ENCODE measurements at regions not wholly inside any gene's neighbourhood (a gene's known extent, or its start where the extent isn't known, plus 50 kb on each side); places are given as distances from the start of the nearest gene placed in this dataset.
A peak's percentile ranks its signal among the peaks of the same experiment; 100 is the strongest.

DNA sequence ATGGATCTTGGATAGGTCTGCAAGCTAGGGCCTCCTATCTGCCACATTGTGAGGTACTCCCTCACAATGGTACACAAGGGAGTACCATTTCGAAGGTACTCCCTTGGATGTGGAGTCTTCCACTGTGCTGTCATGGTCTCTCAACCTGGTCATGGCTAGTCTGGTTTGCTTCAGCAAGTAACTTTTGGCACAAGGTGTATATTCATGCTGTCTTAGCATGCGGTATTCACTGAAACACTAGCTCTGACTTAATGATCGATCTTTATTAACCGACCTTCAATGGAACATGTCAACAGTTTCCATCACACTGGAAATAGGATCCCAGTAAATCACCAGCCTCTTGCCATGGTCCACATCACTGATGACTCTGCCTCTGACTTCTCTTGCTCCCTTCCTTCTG is 77.5 kb upstream of the HS3ST1 start:
- Histone ChIP-seq H3K36me3 (ENCODE audit: control insufficient read depth, insufficient read depth, low read length) (no peaks in the 10 kb centered on the region), H3K9me3 (no peaks in the 10 kb centered on the region), H3K27me3 (replicated peaks; ENCODE audit: control insufficient read depth, insufficient read depth, low read length) (no peaks in the 10 kb centered on the region), H3K4me3 (ENCODE audit: low read depth, low read length) (no peak overlapping the region), H3K4me1 (no peaks in the 10 kb centered on the region)
- DNase-seq: no peak
- no peaks in the 10 kb centered on the region for H3K4me1 Mint-ChIP-seq (ENCODE audit: low read depth, unreplicated experiment)
- intact Hi-C loops (cut with micrococcal nuclease; ENCODE audit: unreplicated experiment): no loop called here
- H3K27me3 Mint-ChIP-seq (ENCODE audit: insufficient read depth, unreplicated experiment): peaks cover 6% of the 10 kb centered on the region
- H3K27ac Mint-ChIP-seq (ENCODE audit: unreplicated experiment): no peak overlapping the region
- no peak overlapping the region for H3K4me3 Mint-ChIP-seq (ENCODE audit: unreplicated experiment)
- ChIA-PET CTCF (no interaction called here), POLR2A (no interaction called here)
- peaks cover 8% of the 10 kb centered on the region for H3K9me3 Mint-ChIP-seq (ENCODE audit: unreplicated experiment)
- TF ChIP-seq, protein P1, sequence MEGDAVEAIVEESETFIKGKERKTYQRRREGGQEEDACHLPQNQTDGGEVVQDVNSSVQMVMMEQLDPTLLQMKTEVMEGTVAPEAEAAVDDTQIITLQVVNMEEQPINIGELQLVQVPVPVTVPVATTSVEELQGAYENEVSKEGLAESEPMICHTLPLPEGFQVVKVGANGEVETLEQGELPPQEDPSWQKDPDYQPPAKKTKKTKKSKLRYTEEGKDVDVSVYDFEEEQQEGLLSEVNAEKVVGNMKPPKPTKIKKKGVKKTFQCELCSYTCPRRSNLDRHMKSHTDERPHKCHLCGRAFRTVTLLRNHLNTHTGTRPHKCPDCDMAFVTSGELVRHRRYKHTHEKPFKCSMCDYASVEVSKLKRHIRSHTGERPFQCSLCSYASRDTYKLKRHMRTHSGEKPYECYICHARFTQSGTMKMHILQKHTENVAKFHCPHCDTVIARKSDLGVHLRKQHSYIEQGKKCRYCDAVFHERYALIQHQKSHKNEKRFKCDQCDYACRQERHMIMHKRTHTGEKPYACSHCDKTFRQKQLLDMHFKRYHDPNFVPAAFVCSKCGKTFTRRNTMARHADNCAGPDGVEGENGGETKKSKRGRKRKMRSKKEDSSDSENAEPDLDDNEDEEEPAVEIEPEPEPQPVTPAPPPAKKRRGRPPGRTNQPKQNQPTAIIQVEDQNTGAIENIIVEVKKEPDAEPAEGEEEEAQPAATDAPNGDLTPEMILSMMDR (IDR thresholded peaks at IDR 0.05; ENCODE audit: insufficient read depth in 1 of 2, low read depth in 1 of 2, low read length in 1 of 2, severe bottlenecking in 1 of 2, unreplicated experiment in 1 of 2): no peak
- no peaks in the 10 kb centered on the region for H3K36me3 Mint-ChIP-seq (ENCODE audit: insufficient read depth, unreplicated experiment)
- BruUV-seq (replicated peaks): no TSS peak

DNA sequence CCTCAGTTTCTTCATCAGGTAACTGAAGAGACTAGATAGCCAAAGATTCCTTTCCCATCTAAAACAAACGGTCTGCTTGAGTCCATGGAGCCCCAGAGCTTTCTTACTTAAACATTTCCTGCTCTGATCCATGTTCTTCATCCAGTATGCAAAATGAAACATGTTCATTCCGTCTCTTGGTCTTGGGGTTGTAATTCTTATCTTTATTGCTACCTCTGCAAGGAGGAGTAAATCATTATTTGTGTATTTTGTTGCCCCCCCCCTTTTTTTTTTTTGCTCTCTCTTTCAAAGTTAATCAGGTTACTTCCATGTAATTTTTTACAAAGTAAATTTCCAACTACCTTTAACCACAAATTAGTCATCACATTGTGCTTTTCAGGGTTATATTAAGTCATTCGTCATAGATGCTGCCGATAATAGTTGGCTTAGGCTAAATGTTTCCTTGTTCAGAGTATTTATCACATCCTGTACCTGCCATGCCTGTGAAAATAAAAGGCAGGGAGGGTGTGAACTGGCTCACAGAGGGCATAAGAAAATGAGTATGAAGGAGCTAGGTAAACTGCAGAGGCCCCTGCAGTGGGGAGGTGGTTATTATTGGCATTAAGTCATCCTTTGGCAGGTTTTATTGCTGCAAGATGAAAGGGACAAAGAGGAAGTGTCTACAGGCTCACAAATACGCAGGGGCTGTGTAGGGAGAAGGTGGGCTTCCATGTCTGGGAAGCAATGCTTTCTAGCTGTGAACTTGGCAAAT is 76.7 kb upstream of the HS3ST1 start:
- Histone ChIP-seq H3K27me3 (replicated peaks; ENCODE audit: control insufficient read depth, insufficient read depth, low read length) (no peaks in the 10 kb centered on the region), H3K36me3 (ENCODE audit: control insufficient read depth, insufficient read depth, low read length) (no peaks in the 10 kb centered on the region), H3K4me3 (ENCODE audit: low read depth, low read length) (no peak overlapping the region), H3K9me3 (no peaks in the 10 kb centered on the region), H3K4me1 (no peaks in the 10 kb centered on the region)
- peaks cover 6% of the 10 kb centered on the region for H3K27me3 Mint-ChIP-seq (ENCODE audit: insufficient read depth, unreplicated experiment)
- BruUV-seq (replicated peaks): no TSS peak
- H3K27ac Mint-ChIP-seq (ENCODE audit: unreplicated experiment): no peak overlapping the region
- H3K4me1 Mint-ChIP-seq (ENCODE audit: low read depth, unreplicated experiment): no peaks in the 10 kb centered on the region
- CTCF ChIA-PET: no interaction called here
- TF ChIP-seq, protein P1 (IDR thresholded peaks at IDR 0.05; ENCODE audit: insufficient read depth in 1 of 2, low read depth in 1 of 2, low read length in 1 of 2, severe bottlenecking in 1 of 2, unreplicated experiment in 1 of 2): no peak
- intact Hi-C loops (cut with micrococcal nuclease; ENCODE audit: unreplicated experiment): no loop called here
- peak in 1 of 2 experiments; percentile 48 for DNase-seq
- POLR2A ChIA-PET: no interaction called here
- no peaks in the 10 kb centered on the region for H3K36me3 Mint-ChIP-seq (ENCODE audit: insufficient read depth, unreplicated experiment)
- no peak overlapping the region for H3K4me3 Mint-ChIP-seq (ENCODE audit: unreplicated experiment)
- peaks cover 8% of the 10 kb centered on the region for H3K9me3 Mint-ChIP-seq (ENCODE audit: unreplicated experiment)

DNA sequence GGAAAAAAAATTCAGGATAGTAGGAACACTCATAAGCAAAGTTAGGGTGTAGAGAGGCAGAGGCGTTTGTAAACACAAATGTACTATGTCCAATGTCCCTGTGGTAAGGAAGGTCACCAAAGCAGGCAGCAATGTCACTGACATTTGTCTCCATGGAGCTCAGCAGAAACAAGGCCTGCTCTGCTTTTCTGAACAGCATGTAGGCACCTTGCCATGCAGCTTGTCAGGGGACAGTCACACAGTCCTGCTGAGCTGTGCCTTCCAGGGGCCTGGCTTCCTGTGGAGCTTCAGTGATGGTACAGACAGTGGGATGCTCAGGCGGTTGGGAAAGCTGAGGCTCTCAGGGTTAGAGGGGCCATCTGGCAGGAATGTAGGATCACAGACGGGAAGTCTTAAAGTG is 74.5 kb upstream of the HS3ST1 start:
- Histone ChIP-seq H3K9me3 (no peaks in the 10 kb centered on the region), H3K4me3 (ENCODE audit: low read depth, low read length) (no peak overlapping the region), H3K4me1 (no peaks in the 10 kb centered on the region), H3K27me3 (replicated peaks; ENCODE audit: control insufficient read depth, insufficient read depth, low read length) (no peaks in the 10 kb centered on the region), H3K36me3 (ENCODE audit: control insufficient read depth, insufficient read depth, low read length) (no peaks in the 10 kb centered on the region)
- no TSS peak for BruUV-seq (replicated peaks)
- Mint-ChIP-seq H3K4me1 (ENCODE audit: low read depth, unreplicated experiment) (no peaks in the 10 kb centered on the region), H3K36me3 (ENCODE audit: insufficient read depth, unreplicated experiment) (no peaks in the 10 kb centered on the region), H3K4me3 (ENCODE audit: unreplicated experiment) (no peak overlapping the region), H3K9me3 (ENCODE audit: unreplicated experiment) (peaks cover 15% of the 10 kb centered on the region), H3K27ac (ENCODE audit: unreplicated experiment) (no peak overlapping the region), H3K27me3 (ENCODE audit: insufficient read depth, unreplicated experiment) (no peaks in the 10 kb centered on the region)
- ChIA-PET CTCF (no interaction called here), POLR2A (no interaction called here)
- DNase-seq: no peak
- intact Hi-C loops (cut with micrococcal nuclease; ENCODE audit: unreplicated experiment): no loop called here
- TF ChIP-seq, protein P1 (IDR thresholded peaks at IDR 0.05; ENCODE audit: insufficient read depth in 1 of 2, low read depth in 1 of 2, low read length in 1 of 2, severe bottlenecking in 1 of 2, unreplicated experiment in 1 of 2): no peak

Data from Caco-2 (cell line).